Keratinocyte (primary cell): ENCODE measurements at regions not wholly inside any gene's neighbourhood (a gene's known extent, or its start where the extent isn't known, plus 50 kb on each side); places are given as distances from the start of the nearest gene placed in this dataset.
"Not testable (repeated sequence)": the region's sequence is repeated elsewhere in the genome, so short reads cannot be mapped to it uniquely, and the experiment has no call there.

Experiments used
- CTCF ChIP-seq, 3 experiments: IDR thresholded peaks in 1 of 3; conservative IDR thresholded peaks in 1 of 3; optimal IDR thresholded peaks in 1 of 3; 2 replicates in 2 of 3; 3 replicates in 1 of 3; pipeline versions ENCODE3 to v1.5.1; 2011; ENCODE audit warnings: low read length in 3 of 3, mild to moderate bottlenecking in 3 of 3, moderate library complexity in 2 of 3, control low read depth in 1 of 3, inconsistent platforms in 1 of 3; ENCODE audit not compliant: insufficient read depth in 2 of 3; ENCODE audit errors: extremely low read depth in 1 of 3
- EZH2 ChIP-seq: IDR thresholded peaks from one replicate; pipeline ENCODE4 v1.6.1; 2012; ENCODE audit warnings: inconsistent platforms, mild to moderate bottlenecking, low read length, moderate library complexity

- TF ChIP-seq CTCF (optimal IDR thresholded peaks at IDR 0.05 in 1 of 3, IDR thresholded peaks at IDR 0.05 in 1 of 3, conservative IDR thresholded peaks at IDR 0.05 in 1 of 3; ENCODE audit: extremely low read depth in 1 of 3, insufficient read depth in 2 of 3, low read length in 3 of 3); EZH2: not testable (repeated sequence)
These were observed 129.2 kb downstream of the MRPL14 start for GRCh38 chr6:43997990-43998585.
